H1 (cell line): ENCODE measurements at regions not wholly inside any gene's neighbourhood (a gene's known extent, or its start where the extent isn't known, plus 50 kb on each side); places are given as distances from the start of the nearest gene placed in this dataset.

Experiments
- CTCF ChIA-PET: fragments of 300-600 bp; sonication (Branson Sonifier 250); formaldehyde crosslinking; loops from one replicate; lab custom pipeline; 2021; ENCODE audit not compliant: partially characterized antibody; lab: Charles Lee
- POLR2A ChIA-PET: fragments of 300-600 bp; sonication (Branson Sonifier 250); formaldehyde crosslinking; loops from one replicate; lab custom pipeline; 2021; ENCODE audit warnings: inconsistent platforms; ENCODE audit not compliant: partially characterized antibody; lab: Charles Lee
- DNase-seq, 2 experiments: peaks; one replicate each; pipeline versions ENCODE4 v3.0.0 to v3.0.0-alpha.2; 2010 to 2022; ENCODE audit warnings: low spot score in 2 of 2, low read depth in 1 of 2, mixed read lengths in 1 of 2
- FAIRE-seq: peaks from 2 replicates; lab custom pipeline; 2011; peaks lifted over from hg19 to GRCh38; lab: Jason Lieb, UNC
- H2AFZ ChIP-seq: 2 replicates; pipeline ENCODE4 v1.8.1; 2012; ENCODE audit warnings: low read length, inconsistent platforms
- H2AK5ac ChIP-seq: 2 replicates; pipeline ENCODE4 v1.6.1; 2013; ENCODE audit warnings: low read depth, low read length
- H2BK120ac ChIP-seq: replicated peaks from 2 replicates; pipeline ENCODE3; 2013; ENCODE audit warnings: low read depth, low read length, inconsistent platforms
- H2BK12ac ChIP-seq: 2 replicates; pipeline ENCODE4 v1.6.1; 2013; ENCODE audit warnings: low read depth, low read length
- H2BK15ac ChIP-seq: 2 replicates; pipeline ENCODE4 v1.6.1; 2013; ENCODE audit warnings: low read length
- H2BK20ac ChIP-seq: 2 replicates; pipeline ENCODE4 v1.6.1; 2013; ENCODE audit warnings: low read length
- H2BK5ac ChIP-seq: 2 replicates; pipeline ENCODE4 v1.6.1; 2013; ENCODE audit warnings: low read depth, low read length
- H3K14ac ChIP-seq: 2 replicates; pipeline ENCODE4 v1.6.1; 2013; ENCODE audit warnings: inconsistent platforms; ENCODE audit not compliant: insufficient read length
- H3K18ac ChIP-seq: 2 replicates; pipeline ENCODE4 v1.6.1; 2013; ENCODE audit warnings: low read length; ENCODE audit errors: extremely low read depth
- H3K23ac ChIP-seq: 2 replicates; pipeline ENCODE4 v1.6.1; 2013; ENCODE audit warnings: inconsistent platforms; ENCODE audit not compliant: insufficient read length
- H3K23me2 ChIP-seq: 2 replicates; pipeline ENCODE4 v1.6.1; 2013; ENCODE audit warnings: low read depth, low read length
- H3K27ac ChIP-seq: 2 replicates; pipeline ENCODE4 v1.6.1; 2011; ENCODE audit warnings: low read depth, low read length, inconsistent platforms
- H3K27me3 ChIP-seq, 4 experiments: replicated peaks in 1 of 4; 1 replicate in 1 of 4; 2 replicates in 3 of 4; pipeline versions ENCODE4 v1.6.1 to v1.8.1; 2011 to 2013; ENCODE audit warnings: low read length in 3 of 4, mild to moderate bottlenecking in 3 of 4, inconsistent platforms in 2 of 4, mixed read lengths in 2 of 4, moderate library complexity in 1 of 4; ENCODE audit not compliant: control insufficient read depth in 3 of 4, insufficient read depth in 3 of 4; ENCODE audit errors: extremely low read depth in 1 of 4
- H3K36me3 ChIP-seq, 4 experiments: 2 replicates each; pipeline versions ENCODE4 v1.6.1 to v1.8.1; 2011 to 2013; ENCODE audit warnings: mild to moderate bottlenecking in 4 of 4, low read length in 3 of 4, moderate library complexity in 2 of 4, control low read depth in 1 of 4, inconsistent platforms in 1 of 4; ENCODE audit not compliant: insufficient read depth in 4 of 4, control insufficient read depth in 2 of 4
- H3K4ac ChIP-seq: replicated peaks from 2 replicates; pipeline ENCODE3; 2013; ENCODE audit warnings: low read length, low read depth, mixed read lengths, inconsistent platforms; ENCODE audit not compliant: insufficient read length
- H3K4me1 ChIP-seq, 4 experiments: replicated peaks in 1 of 4; 1 replicate in 1 of 4; 2 replicates in 3 of 4; pipeline versions ENCODE4 v1.6.1 to v1.8.1; 2011 to 2013; ENCODE audit warnings: low read length in 3 of 4, inconsistent platforms in 2 of 4, mixed read lengths in 1 of 4; ENCODE audit not compliant: insufficient read depth in 4 of 4, control insufficient read depth in 3 of 4
- H3K4me2 ChIP-seq, 2 experiments: 2 replicates each; pipeline versions ENCODE4 v1.6.1 to v1.8.1; 2011 to 2013; ENCODE audit warnings: low read depth in 2 of 2, low read length in 2 of 2, control low read depth in 1 of 2, inconsistent platforms in 1 of 2, mild to moderate bottlenecking in 1 of 2; ENCODE audit not compliant: insufficient read depth in 1 of 2
- H3K4me3 ChIP-seq, 4 experiments: fragments of 200-600, 300-600 bp in 1 of 4; sonication (generic), shearing (Covaris generic), sonication (Bioruptor Twin) in 1 of 4; 2 replicates each; pipeline versions ENCODE4 v1.5.1 to v1.8.1; 2011 to 2016; ENCODE audit warnings: low read length in 4 of 4, low read depth in 3 of 4, control low read depth in 2 of 4, inconsistent platforms in 2 of 4, mild to moderate bottlenecking in 2 of 4, mixed read lengths in 1 of 4, moderate library complexity in 1 of 4; ENCODE audit not compliant: insufficient read depth in 2 of 4; ENCODE audit errors: extremely low read depth in 1 of 4
- H3K56ac ChIP-seq: replicated peaks from 2 replicates; pipeline ENCODE3; 2013; ENCODE audit warnings: low read depth, mild to moderate bottlenecking, mixed read lengths, low read length, inconsistent platforms; ENCODE audit not compliant: insufficient read length
- H3K79me1 ChIP-seq: 2 replicates; pipeline ENCODE4 v1.6.1; 2013; ENCODE audit warnings: low read depth, low read length, control low read depth
- H3K79me2 ChIP-seq, 2 experiments: 2 replicates each; pipeline versions ENCODE4 v1.6.1 to v1.8.1; 2012 to 2013; ENCODE audit warnings: low read length in 2 of 2, mild to moderate bottlenecking in 2 of 2, inconsistent platforms in 1 of 2; ENCODE audit not compliant: insufficient read depth in 2 of 2, control insufficient read depth in 1 of 2
- H3K9ac ChIP-seq, 4 experiments: replicated peaks in 1 of 4; 1 replicate in 1 of 4; 2 replicates in 3 of 4; pipeline versions ENCODE4 v1.6.1 to v1.8.1; 2011 to 2013; ENCODE audit warnings: low read depth in 3 of 4, low read length in 3 of 4, control low read depth in 2 of 4, mild to moderate bottlenecking in 2 of 4, moderate library complexity in 2 of 4, inconsistent platforms in 1 of 4; ENCODE audit errors: extremely low read depth in 1 of 4
- H3K9me3 ChIP-seq, 2 experiments: 2 replicates each; pipeline versions ENCODE4 v1.6.1 to v1.8.1; 2012 to 2013; ENCODE audit warnings: mild to moderate bottlenecking in 2 of 2, moderate library complexity in 2 of 2, control low read depth in 1 of 2, inconsistent platforms in 1 of 2, low read depth in 1 of 2, low read length in 1 of 2, mixed read lengths in 1 of 2; ENCODE audit not compliant: insufficient read depth in 2 of 2
- H4K20me1 ChIP-seq, 2 experiments: replicated peaks in 1 of 2; 2 replicates each; pipeline versions ENCODE3 to v1.8.1; 2011 to 2013; ENCODE audit warnings: inconsistent platforms in 2 of 2, low read length in 2 of 2, mild to moderate bottlenecking in 1 of 2; ENCODE audit not compliant: insufficient read depth in 2 of 2, control insufficient read depth in 1 of 2
- H4K5ac ChIP-seq: 2 replicates; pipeline ENCODE4 v1.6.1; 2013; ENCODE audit warnings: low read length, low read depth, mixed read lengths, inconsistent platforms; ENCODE audit not compliant: insufficient read length
- H4K8ac ChIP-seq: 2 replicates; pipeline ENCODE4 v1.8.0; 2013; ENCODE audit warnings: mild to moderate bottlenecking, moderate library complexity, low read length, inconsistent platforms; ENCODE audit not compliant: insufficient read depth; ENCODE audit errors: extremely low read depth
- H4K91ac ChIP-seq: replicated peaks from 2 replicates; pipeline ENCODE3; 2013; ENCODE audit warnings: low read length, mixed read lengths, inconsistent platforms; ENCODE audit not compliant: insufficient read length
- ATF3 ChIP-seq: IDR thresholded peaks from 2 replicates; pipeline ENCODE4 v1.6.1; 2011; ENCODE audit warnings: low read depth, mild to moderate bottlenecking, low read length; ENCODE audit not compliant: insufficient read depth
- CBX8 ChIP-seq: fragments of 300-800, 300-1000 bp; sonication (generic); IDR thresholded peaks from 2 replicates; pipeline ENCODE4 v1.7.1; 2016; ENCODE audit warnings: low read depth, low read length, borderline replicate concordance
- E2F6 ChIP-seq: IDR thresholded peaks from 2 replicates; pipeline ENCODE4 v1.6.1; 2012; ENCODE audit warnings: inconsistent platforms
- EP300 ChIP-seq, 2 experiments: IDR thresholded peaks; 1 replicate in 1 of 2; 2 replicates in 1 of 2; pipeline ENCODE4 v1.6.1; 2011 to 2012; ENCODE audit warnings: low read depth in 2 of 2, low read length in 2 of 2, mild to moderate bottlenecking in 2 of 2, borderline replicate concordance in 1 of 2, inconsistent platforms in 1 of 2, moderate library complexity in 1 of 2
- GABPA ChIP-seq: IDR thresholded peaks from 2 replicates; pipeline ENCODE4 v1.6.1; 2011; ENCODE audit warnings: mild to moderate bottlenecking, low read length, moderate library complexity, borderline replicate concordance; ENCODE audit not compliant: insufficient read depth
- GTF2F1 ChIP-seq: IDR thresholded peaks from 2 replicates; pipeline ENCODE4 v1.6.1; 2012; ENCODE audit warnings: low read depth, low read length, improper control_type of control experiment, borderline replicate concordance
- HDAC2 ChIP-seq, 2 experiments: fragments of 300-600 bp in 1 of 2; sonication (generic) in 1 of 2; IDR thresholded peaks; 2 replicates each; pipeline ENCODE4 v1.6.1; 2011 to 2012; ENCODE audit warnings: low read depth in 2 of 2, low read length in 2 of 2, mild to moderate bottlenecking in 2 of 2, moderate library complexity in 2 of 2, borderline replicate concordance in 1 of 2, inconsistent platforms in 1 of 2
- JUND ChIP-seq: IDR thresholded peaks from 2 replicates; pipeline ENCODE4 v1.6.1; 2011; ENCODE audit warnings: mild to moderate bottlenecking, improper control_type of control experiment, low read length
- POLR2A ChIP-seq, 2 experiments: IDR thresholded peaks; 1 replicate in 1 of 2; 2 replicates in 1 of 2; pipeline ENCODE4 v1.6.1; 2011; ENCODE audit warnings: low read depth in 2 of 2, low read length in 2 of 2, mild to moderate bottlenecking in 2 of 2; ENCODE audit errors: control extremely low read depth in 1 of 2
- SIRT6 ChIP-seq: IDR thresholded peaks from one replicate; pipeline ENCODE4 v1.7.1; 2012; ENCODE audit warnings: low read length, inconsistent platforms
- SUZ12 ChIP-seq: fragments of 200-600 bp; sonication (generic); IDR thresholded peaks from 2 replicates; pipeline ENCODE4 v1.6.1; 2012; ENCODE audit warnings: mild to moderate bottlenecking, inconsistent platforms, low read length, moderate library complexity, mixed read lengths
- TAF7 ChIP-seq: optimal IDR thresholded peaks from 2 replicates; pipeline ENCODE3; 2011; ENCODE audit warnings: low read depth, mild to moderate bottlenecking, inconsistent platforms, low read length, moderate library complexity, borderline replicate concordance
- WGBS, 2 experiments: shearing (Covaris generic) in 1 of 2; methylation state at CpG; one replicate each; pipeline versions ENCODE4 v1.1.6 to v1.1.7; 2013 to 2015; ENCODE audit warnings: low lambda C conversion rate in 2 of 2, mixed read lengths in 2 of 2, inconsistent platforms in 1 of 2, low coverage in 1 of 2, missing lambda C conversion rate in 1 of 2; ENCODE audit not compliant: insufficient replicate concordance in 2 of 2, insufficient coverage in 1 of 2, insufficient read length in 1 of 2; ENCODE audit errors: extremely low coverage in 1 of 2, missing lambda C conversion rate in 1 of 2; 5-methylcytosine and 5-hydroxymethylcytosine counted together
- TF ChIP-seq, protein P1 (sequence below): IDR thresholded peaks from 2 replicates; pipeline ENCODE4 v1.6.1; 2012; ENCODE audit warnings: inconsistent platforms

DNA sequence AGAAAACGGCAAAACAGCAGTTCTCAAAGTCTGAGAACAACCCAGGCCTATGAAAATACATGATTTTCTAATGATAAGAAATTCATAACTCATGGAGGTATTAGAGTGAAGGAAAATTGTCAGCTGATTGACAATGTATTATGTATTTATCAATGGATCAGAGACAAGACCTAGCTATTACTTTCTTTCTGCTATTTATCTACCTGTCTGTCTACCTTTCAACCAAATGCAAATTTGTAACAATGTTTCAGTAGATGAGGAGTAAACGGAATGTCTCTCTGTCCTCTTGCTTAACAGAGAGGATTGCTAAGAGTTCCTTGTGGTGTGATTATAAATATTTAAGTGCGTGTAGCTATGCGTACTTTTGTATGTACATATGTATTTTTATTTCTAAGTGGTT is 568.7 kb upstream of the RGS18 start:
- Histone ChIP-seq H4K20me1 (no peaks in the 10 kb centered on the region), H3K56ac (no peak overlapping the region), H2AFZ (no peak overlapping the region), H3K27me3 (no peaks in the 10 kb centered on the region), H3K14ac (no peak overlapping the region), H3K23ac (no peak overlapping the region), H3K79me2 (no peaks in the 10 kb centered on the region), H2BK12ac (no peak overlapping the region), H3K9me3 (no peaks in the 10 kb centered on the region), H2BK15ac (no peak overlapping the region), H3K9ac (no peak overlapping the region), H3K36me3 (no peaks in the 10 kb centered on the region), H4K8ac (no peak overlapping the region), H2AK5ac (no peak overlapping the region), H2BK20ac (no peak overlapping the region), H2BK5ac (no peak overlapping the region), H3K79me1 (no peaks in the 10 kb centered on the region), H3K4ac (no peak overlapping the region), H3K18ac (no peak overlapping the region), H3K4me2 (no peak overlapping the region), H2BK120ac (no peak overlapping the region), H3K4me3 (no peak overlapping the region), H4K91ac (no peak overlapping the region), H3K27ac (no peak overlapping the region), H4K5ac (no peak overlapping the region), H3K4me1 (no peaks in the 10 kb centered on the region), H3K23me2 (no peaks in the 10 kb centered on the region)
- DNase-seq (no peak), FAIRE-seq (no peak)
- CTCF ChIA-PET, result interaction anchor here (1.2 kb wide), 1 partner anchor 463 kb away, joined by 4 read pairs; no protein-coding TSS in a partner anchor
- 98% methylated on average over 4 of the region's 4 CpGs; no CpG with 5 or more reads in 1 of the 2 experiments for WGBS, 2 experiments
- POLR2A ChIA-PET, result no interaction called here
- TF ChIP-seq JUND, result no peak
- TF ChIP-seq TAF7, result no peak
- TF ChIP-seq GTF2F1, result no peak
- TF ChIP-seq ATF3, result no peak
- no peak for TF ChIP-seq GABPA
- no peak for TF ChIP-seq SUZ12
- no peak for TF ChIP-seq E2F6
- TF ChIP-seq CBX8, result no peak
- TF ChIP-seq HDAC2 (IDR thresholded peaks at IDR 0.05; ENCODE audit: borderline replicate concordance in 1 of 2, low read depth in 2 of 2, low read length in 2 of 2), result no peak
- TF ChIP-seq, protein P1, sequence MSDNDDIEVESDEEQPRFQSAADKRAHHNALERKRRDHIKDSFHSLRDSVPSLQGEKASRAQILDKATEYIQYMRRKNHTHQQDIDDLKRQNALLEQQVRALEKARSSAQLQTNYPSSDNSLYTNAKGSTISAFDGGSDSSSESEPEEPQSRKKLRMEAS, result no peak
- no peak for TF ChIP-seq EP300 (IDR thresholded peaks at IDR 0.05; ENCODE audit: borderline replicate concordance in 1 of 2, low read depth in 2 of 2, low read length in 2 of 2)
- no peak for TF ChIP-seq POLR2A (IDR thresholded peaks at IDR 0.05; ENCODE audit: control extremely low read depth in 1 of 2, low read depth in 2 of 2, low read length in 2 of 2)
- TF ChIP-seq SIRT6, result no peak
